HCT116 (cell line): ENCODE measurements at regions not wholly inside any gene's neighbourhood (a gene's known extent, or its start where the extent isn't known, plus 50 kb on each side); places are given as distances from the start of the nearest gene placed in this dataset.

Source experiments
- ELF1 ChIP-seq: IDR thresholded peaks from 2 replicates; pipeline ENCODE4 v1.6.1; 2012; ENCODE audit warnings: low read depth, borderline replicate concordance
- POLR2A ChIP-seq: IDR thresholded peaks from 2 replicates; pipeline ENCODE4 v1.7.0; 2011; ENCODE audit warnings: borderline replicate concordance; ENCODE audit not compliant: insufficient read depth, insufficient read length; ENCODE audit errors: extremely low read depth
- SP1 ChIP-seq: IDR thresholded peaks from 2 replicates; pipeline ENCODE4 v1.6.1; 2012; ENCODE audit warnings: low read depth
- TF ChIP-seq, protein P1 (sequence below), 3 experiments: fragments of 200-600 bp in 1 of 3; sonication (generic) in 1 of 3; IDR thresholded peaks in 2 of 3; conservative IDR thresholded peaks in 1 of 3; 2 replicates each; pipeline ENCODE4 v1.5.1; 2012 to 2017; ENCODE audit warnings: low read depth in 2 of 3, low read length in 2 of 3, antibody characterized with exemption in 1 of 3, borderline replicate concordance in 1 of 3, control low read depth in 1 of 3, mild to moderate bottlenecking in 1 of 3, mixed read lengths in 1 of 3, mixed run types in 1 of 3, moderate library complexity in 1 of 3; ENCODE audit not compliant: insufficient read depth in 1 of 3
- TF ChIP-seq, protein P2 (sequence below): IDR thresholded peaks from 2 replicates; pipeline ENCODE4 v1.6.1; 2012
- TF ChIP-seq, protein P3 (sequence below): IDR thresholded peaks from 2 replicates; pipeline ENCODE4 v1.6.1; 2012; ENCODE audit warnings: low read depth

GRCh38 chr20:53660078-53660909, 66.7 kb upstream of the ZNF217 start:
- TF ChIP-seq, protein P1, sequence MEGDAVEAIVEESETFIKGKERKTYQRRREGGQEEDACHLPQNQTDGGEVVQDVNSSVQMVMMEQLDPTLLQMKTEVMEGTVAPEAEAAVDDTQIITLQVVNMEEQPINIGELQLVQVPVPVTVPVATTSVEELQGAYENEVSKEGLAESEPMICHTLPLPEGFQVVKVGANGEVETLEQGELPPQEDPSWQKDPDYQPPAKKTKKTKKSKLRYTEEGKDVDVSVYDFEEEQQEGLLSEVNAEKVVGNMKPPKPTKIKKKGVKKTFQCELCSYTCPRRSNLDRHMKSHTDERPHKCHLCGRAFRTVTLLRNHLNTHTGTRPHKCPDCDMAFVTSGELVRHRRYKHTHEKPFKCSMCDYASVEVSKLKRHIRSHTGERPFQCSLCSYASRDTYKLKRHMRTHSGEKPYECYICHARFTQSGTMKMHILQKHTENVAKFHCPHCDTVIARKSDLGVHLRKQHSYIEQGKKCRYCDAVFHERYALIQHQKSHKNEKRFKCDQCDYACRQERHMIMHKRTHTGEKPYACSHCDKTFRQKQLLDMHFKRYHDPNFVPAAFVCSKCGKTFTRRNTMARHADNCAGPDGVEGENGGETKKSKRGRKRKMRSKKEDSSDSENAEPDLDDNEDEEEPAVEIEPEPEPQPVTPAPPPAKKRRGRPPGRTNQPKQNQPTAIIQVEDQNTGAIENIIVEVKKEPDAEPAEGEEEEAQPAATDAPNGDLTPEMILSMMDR (IDR thresholded peaks at IDR 0.05 in 2 of 3, conservative IDR thresholded peaks at IDR 0.05 in 1 of 3; ENCODE audit: borderline replicate concordance in 1 of 3, insufficient read depth in 1 of 3, low read depth in 2 of 3, low read length in 2 of 3): no peak
- TF ChIP-seq SP1: no peak
- TF ChIP-seq, protein P2, sequence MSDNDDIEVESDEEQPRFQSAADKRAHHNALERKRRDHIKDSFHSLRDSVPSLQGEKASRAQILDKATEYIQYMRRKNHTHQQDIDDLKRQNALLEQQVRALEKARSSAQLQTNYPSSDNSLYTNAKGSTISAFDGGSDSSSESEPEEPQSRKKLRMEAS: no peak
- TF ChIP-seq ELF1: no peak
- TF ChIP-seq POLR2A: no peak
- TF ChIP-seq, protein P3, sequence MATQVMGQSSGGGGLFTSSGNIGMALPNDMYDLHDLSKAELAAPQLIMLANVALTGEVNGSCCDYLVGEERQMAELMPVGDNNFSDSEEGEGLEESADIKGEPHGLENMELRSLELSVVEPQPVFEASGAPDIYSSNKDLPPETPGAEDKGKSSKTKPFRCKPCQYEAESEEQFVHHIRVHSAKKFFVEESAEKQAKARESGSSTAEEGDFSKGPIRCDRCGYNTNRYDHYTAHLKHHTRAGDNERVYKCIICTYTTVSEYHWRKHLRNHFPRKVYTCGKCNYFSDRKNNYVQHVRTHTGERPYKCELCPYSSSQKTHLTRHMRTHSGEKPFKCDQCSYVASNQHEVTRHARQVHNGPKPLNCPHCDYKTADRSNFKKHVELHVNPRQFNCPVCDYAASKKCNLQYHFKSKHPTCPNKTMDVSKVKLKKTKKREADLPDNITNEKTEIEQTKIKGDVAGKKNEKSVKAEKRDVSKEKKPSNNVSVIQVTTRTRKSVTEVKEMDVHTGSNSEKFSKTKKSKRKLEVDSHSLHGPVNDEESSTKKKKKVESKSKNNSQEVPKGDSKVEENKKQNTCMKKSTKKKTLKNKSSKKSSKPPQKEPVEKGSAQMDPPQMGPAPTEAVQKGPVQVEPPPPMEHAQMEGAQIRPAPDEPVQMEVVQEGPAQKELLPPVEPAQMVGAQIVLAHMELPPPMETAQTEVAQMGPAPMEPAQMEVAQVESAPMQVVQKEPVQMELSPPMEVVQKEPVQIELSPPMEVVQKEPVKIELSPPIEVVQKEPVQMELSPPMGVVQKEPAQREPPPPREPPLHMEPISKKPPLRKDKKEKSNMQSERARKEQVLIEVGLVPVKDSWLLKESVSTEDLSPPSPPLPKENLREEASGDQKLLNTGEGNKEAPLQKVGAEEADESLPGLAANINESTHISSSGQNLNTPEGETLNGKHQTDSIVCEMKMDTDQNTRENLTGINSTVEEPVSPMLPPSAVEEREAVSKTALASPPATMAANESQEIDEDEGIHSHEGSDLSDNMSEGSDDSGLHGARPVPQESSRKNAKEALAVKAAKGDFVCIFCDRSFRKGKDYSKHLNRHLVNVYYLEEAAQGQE: no peak
